Stimulated activated CD4-positive, alpha-beta T cell treated with anti-CD3 and anti-CD28 coated beads, Interleukin-4, amount 100 ng/mL, for 48 hours (primary cell): ENCODE measurements at regions not wholly inside any gene's neighbourhood (a gene's known extent, or its start where the extent isn't known, plus 50 kb on each side); places are given as distances from the start of the nearest gene placed in this dataset.

Experiments used
- DNase-seq, 2 donors: peaks; one replicate each; pipeline ENCODE4 v3.0.0-alpha.2; 2020; ENCODE audit warnings: low read depth in 2 of 2

DNA sequence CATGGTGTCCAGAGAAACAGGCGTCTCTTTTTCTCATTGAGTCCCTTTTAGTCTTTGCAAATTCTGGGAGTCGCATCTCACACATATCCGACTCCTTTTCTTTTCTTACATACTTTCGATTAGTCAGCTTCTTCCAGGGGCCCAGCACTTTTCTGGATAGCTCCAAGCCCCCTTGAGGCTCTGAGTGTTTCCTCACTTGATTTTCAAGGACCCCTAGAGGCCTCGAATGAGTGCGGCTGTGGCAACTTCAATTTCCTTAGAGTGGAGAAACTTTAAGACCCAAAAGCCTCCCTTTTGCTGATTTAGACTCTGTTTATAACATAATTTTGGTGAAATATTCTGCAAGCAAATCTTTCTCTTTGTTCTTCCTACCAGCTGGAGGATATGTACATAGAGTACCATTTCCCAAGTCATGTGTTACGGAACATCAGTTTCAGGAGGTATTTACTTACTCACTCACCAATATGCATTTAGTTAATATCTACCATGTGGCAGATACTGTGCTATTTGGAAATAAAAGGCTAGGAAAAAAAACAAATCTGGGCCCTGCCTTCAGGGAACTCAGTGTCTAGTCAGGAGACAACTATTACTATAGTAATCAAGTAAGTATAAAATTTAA, 555.2 kb downstream of the REEP3 start:
- DNase-seq = no peak

DNA sequence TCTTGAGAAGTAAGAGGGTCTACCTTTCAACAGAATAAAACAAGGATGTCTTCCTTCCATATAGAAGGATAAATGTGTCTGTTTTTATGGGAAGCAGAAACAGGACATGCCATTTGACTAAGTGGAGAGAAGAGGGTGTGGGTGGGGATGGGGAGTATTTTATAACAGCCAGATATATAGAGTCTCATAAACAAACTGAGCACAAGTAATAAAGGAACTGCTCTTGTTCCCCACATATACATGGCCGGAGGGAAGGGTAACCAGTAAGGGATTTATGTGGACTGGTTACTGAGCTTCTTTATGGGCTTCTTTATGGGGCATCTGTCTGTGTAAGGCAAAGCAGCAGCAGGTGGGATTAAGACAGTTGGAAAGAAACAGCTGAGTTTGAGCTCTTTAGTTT, 558.1 kb downstream of the REEP3 start:
- no peak for DNase-seq

DNA sequence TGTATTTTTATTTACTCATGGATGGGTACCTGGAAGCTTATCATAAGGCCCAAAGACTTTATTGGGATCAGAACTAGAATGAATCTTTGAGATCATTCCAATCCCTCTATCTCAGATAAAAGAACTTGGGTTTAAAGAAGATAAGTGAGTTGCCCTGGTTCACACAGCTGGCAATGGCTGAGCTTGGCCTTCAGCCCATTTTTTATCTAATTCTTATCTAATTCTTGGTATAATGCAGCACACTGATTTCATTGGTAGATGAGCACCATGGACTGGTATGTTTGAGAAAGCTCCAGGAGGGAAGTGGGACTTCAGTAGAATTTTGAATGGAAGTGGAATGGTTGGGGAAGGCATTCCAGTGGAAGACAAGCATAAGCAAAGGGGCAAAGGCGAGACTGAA, 558.9 kb downstream of the REEP3 start:
- DNase-seq = no peak

DNA sequence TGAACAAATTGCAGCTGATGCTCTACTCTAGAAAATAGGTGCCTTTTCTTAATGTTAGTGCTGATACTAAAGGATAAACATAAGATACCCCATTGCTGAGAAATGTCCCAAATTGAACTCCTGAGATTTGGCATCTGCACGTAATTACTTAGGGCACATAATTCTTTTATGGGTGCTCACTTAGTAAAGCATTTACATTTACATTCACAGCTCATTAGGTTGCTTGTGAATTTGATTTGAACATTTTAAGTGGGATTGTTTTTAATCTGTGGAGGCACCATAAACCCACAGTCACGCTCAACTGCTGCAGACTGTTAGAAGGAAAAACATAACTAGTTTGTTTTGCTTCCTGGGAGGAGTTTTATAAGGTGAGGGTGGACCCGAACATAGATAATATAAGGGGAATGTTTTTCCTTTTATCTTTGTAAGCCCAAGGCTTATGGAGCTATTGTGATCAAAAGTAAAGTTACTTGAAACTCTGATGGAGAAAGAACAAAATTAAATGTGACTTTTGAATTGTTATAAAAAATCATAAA, 560.8 kb downstream of the REEP3 start:
- no peak for DNase-seq

DNA sequence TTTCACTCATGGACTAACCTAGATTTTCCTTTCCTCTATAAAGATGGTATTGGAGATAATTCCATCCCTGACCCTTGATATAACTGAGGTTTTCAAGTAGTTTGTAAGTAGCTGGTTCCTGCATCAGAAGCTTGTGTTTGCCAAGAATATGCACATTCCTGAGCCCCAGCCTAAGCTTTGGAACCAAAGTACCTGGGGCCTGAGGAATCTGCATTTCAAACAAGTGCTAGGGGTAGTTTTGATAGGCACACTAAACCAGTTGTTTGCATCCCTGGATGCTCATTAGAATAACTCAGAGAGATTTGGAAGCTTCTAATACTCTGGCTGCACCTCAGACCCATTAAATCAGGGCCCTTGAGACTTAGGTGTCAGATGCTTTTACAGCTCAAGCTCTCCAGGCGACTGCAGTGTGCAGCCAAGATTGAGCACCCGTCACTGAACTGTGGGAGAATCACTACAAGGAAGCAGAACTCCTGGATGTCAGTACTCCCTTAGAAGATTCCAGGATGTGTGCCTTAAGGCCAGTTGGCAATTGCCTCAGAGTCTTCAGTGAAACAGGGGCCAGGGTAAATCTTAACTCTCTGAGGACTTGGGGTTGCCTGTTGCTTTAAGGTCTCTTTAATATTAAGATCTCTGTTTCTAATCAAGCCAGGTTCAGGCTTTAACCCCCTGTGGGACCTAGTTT, 565.0 kb downstream of the REEP3 start:
- DNase-seq = no peak

DNA sequence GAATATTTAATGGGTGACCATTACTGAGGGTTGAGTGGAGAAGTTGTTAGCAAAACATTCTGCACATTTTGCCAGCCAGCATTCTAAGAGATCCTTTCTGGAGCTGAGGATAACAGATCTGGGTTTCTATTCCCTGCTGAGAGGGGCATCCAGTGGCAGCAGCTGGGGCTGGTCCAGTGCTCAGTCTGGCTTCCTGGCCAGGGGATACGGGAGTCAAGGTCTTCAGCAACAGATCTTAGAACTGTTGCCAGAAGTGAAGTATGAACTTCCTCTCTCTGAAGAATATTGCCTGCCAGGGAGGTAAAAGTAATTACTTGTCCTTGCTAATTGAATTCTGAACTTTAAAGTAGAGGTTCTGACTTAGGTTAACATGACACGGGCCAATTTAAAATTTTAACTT, 568.4 kb downstream of the REEP3 start:
- DNase-seq = no peak

DNA sequence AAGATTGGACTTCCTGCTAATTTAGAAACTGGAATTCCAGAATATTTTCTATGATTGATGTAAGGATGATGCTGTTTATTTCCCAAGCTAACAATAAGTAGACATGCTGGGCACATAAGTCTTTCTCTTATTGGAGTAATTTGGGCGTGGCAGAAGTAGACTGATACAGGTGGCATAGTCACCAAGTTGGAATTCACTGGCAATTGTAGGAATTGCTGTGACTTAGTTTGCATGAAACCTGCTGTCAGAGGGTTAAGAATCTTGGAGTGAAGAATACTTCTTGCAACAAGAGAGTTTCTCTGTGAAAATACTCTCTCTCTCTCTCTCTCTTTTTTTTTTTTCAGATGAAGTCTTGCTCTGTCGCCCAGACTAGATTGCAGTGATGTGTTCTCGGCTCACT, 569.7 kb downstream of the REEP3 start:
- DNase-seq = no peak

DNA sequence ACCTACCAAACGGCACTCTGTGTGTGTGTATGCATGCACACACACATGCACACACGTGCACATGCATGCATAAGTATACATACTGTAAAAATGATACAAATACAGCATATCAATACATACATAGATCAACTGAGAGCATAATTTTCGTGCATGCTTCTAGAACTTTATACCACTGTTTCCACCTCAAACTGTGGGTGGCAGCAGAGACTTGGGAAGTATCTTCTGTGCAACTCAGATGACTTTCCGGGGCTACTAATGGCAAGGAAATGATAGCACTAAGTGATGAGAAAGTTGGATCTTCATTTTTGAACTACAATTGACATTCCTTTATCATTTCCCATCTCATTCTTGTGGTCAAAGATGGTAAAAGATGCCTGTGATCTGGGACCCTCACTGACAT, 570.7 kb downstream of the REEP3 start:
- no peak for DNase-seq

DNA sequence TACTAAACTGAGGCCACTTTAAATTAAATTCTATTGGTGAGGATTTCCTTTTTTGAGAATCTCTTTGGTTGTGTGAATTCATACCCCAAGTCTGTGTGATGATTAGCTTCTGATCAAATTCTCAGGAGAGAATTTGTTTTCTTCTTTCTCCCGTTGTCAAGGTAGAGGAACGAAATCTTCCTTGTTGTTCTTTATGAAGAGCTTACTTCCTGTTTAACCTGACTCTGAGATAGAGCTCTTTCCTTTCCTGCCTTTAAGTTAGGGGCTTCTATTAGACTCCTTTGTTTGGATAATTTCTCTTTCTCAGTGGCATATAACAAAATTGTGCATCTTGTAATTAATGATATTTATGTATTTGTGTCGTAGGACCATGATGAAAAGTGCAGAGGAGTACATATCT, 572.1 kb downstream of the REEP3 start:
- no peak for DNase-seq

DNA sequence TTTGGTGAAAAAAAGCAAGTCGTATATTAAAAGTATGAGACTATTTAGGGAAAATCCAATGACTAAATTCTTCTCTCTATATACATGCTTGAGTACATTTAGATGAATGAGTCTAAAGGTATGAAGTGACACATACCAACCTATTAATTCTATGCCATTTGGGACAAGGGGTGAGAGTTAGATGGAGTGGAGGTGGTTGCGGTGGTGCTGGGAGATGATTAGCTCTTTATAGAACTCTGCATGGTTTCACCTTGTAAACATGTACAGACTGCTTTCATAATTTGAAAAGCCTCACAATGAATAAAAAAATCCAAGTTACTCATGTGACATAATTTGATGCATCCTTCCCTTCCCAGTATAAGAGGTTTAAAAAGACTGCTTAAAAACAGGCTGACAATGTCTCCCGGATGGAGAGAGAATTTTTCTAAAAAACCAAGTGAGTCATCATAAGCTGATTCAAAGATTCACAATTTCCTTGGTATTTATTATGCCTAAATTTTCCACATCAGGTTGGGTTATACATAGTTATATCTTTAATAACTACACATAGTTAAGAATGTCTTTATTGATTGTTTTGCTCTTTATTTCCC, 572.8 kb downstream of the REEP3 start:
- no peak for DNase-seq

DNA sequence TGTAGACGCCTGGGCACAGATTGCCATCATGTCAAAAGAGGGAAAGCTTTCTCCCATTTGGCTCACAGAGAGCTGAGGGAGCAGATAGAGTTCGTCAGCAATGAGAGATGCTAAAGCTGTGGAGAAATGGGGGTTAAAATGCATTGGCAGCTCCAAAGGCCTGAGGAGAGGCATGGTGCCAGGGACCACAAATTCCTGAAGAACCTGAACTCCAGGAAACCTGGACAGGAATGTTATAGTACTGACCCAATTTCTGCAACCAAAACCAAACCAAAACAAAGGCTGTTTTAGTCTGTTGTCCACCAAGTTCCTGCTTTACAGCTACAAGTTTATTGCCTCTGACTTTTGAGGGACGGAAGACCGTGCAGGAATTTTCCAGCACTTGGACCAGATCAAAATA, 575.7 kb downstream of the REEP3 start:
- DNase-seq = no peak

DNA sequence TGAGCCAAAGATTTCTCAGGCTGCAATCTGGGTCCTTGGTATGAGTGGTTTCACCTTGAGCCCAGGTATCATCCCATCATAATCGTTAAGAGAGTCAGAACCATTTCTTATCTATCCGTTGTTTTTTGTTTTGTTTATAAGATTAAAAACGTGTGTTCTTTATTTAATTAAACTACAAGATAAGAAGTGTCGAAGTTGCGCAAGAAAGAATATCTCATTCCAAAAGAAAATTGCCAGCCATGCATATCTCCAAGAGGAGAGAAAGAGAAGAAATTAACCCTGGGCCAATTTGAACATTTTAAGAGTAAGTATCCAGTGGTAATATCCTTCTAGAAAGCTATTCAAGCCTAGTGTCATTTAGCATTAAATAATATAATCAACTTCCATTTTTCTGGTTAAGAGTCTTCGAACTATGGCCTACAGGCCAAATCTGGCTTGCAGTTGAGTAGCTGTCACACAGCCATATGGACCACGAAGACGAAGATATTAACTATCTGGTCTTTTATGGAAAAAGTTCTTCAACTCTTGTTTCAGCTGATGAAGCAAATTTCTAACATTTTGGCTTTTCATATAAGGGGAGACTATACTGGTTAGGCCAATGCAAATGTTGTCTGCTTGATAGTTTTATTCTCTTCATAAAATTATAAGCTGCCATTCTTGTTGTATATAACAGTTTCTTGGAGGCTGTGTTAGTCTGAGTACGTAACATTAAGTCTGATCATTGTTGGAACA, 576.4 kb downstream of the REEP3 start:
- no peak for DNase-seq

DNA sequence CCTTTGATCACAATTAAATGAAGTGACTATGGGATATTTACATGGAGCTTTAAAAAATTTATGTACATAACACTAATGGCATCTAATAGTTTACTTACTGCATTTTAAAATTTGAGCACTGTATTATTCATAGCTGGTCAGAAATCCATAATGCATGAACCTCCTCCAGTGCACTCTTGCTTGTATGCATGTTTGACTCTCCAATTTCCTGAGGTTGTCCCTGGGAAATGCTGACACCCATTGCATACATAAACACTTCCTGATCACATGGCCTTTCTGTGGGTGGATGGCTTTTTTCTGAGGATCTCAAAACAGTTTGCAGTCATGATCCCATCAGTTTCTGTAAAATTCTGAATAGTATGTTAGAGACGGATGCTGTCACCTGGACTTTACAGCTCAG, 577.8 kb downstream of the REEP3 start:
- no peak for DNase-seq

DNA sequence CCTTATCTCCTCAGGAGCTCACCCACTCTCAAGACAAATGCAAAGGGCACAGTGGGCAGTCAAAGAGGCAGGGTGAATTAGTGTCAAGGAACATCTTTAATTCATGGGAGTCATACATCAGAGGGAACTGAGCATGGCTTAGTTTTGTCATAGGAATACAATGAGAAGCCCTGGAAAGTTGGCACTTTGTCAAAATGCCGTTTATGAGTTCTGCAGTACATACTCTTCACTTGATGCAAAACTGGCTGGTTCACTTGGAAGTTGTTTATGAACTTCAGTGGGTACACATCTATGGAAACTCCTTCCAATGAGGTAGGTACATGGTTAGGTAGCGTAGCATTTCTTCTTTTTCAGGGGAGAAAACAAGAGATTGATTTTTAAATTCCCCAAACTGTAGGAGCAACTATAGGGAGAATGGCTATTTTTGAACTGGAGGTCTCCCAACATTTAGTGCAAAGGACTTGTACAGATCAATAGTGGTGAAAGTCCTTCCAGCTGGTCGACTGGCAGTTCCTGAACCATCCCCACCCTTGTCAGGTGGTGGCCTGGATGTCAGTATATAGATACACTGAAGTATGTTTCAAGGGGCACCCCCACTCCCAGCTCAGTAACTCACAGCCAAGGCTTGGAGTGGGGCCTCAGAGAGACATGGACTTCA, 580.5 kb downstream of the REEP3 start:
- DNase-seq = no peak

DNA sequence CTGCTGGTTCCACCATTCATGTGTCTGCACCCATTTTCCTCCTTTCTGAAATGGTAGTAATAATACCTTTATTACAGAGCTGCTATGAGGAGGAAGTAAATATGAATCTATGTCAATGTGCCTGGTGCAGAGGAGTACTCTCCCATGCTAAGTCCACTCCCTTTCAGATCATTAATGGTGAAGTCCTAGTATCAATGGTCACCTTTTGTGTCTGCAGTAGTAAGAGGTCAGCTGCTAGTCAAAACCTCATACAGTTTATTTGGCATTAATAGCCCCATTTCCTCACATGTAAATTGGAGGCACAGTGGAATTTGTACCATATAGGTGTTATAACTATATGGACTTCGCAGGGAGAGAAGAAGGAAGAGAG, 581.0 kb downstream of the REEP3 start:
- no peak for DNase-seq

DNA sequence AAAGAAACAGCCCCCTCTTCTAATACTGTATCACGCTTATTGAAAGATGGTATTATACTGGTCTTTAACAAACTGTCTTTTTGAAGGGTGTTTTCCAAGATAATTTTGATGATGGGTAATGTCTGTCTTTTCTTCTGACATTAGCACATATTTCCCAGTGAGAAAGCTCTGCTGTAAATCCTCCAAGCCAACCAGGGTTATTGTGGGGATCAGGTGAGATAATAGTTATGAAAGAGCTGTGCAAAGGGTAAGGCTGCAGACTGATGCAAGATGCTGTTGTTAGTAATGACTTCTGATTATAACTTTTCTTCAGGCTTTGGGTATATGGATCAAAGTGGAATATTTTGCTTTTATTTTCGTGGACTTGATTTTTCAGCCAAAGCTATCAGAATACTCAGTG, 581.7 kb downstream of the REEP3 start:
- DNase-seq = no peak

DNA sequence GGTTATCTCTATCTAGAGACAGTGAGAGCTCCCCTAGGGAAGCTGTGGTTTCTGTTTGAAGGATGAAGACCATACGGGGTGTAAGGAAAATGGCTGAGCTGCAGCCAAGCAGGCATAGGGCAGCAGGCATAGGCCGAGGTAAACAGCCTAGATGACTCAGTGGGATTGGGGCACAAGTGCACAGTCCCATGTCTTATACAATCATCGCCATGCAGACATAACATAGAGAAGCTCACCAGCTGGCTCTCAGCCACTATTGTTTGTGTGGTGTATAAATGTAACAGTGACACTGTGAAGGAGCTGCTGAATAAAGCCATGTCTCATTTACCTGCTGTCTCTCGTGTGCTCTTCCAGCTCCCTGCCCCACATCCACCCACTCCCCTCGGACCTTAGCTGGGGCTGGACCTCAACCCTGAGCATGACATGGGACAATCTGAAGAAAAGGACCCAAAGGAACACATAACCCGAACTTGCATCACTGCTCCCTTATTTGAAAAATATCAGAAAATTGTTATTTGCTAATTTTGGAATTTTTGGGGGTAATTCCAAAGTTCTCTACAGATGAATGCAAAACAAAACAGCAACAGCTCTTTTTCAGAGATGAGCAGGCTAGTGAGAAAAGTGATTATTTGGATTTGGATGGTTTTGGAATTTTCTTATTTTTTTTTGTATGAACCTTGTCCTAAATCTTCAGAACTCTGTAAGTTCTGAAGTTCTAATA, 582.7 kb downstream of the REEP3 start:
- no peak for DNase-seq

DNA sequence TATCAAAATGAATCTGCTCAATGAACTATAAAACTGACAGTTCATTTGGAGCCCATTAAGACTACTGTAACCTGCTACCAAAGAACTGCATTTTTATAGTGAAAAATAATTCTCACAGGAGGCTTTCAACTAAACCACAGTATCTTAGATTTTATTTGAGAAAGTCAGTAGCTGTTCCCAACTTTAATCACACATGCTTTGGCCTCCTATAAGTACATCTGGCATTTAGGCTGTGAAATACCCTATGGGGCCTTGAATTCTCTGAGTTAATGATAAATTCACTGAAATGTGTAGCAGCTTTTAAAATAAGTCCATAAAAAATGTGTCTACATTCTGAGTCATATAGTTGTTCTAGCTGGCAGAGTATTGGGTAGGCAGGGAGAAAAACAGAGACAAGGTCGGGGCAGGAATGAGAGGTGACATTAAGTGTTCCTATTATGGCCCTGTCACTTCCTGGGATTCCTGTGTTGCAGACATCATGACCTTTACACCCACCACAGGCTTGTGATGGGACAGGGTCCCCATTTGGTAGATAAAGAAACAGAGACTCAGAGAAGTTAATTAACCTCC, 588.8 kb downstream of the REEP3 start:
- no peak for DNase-seq

DNA sequence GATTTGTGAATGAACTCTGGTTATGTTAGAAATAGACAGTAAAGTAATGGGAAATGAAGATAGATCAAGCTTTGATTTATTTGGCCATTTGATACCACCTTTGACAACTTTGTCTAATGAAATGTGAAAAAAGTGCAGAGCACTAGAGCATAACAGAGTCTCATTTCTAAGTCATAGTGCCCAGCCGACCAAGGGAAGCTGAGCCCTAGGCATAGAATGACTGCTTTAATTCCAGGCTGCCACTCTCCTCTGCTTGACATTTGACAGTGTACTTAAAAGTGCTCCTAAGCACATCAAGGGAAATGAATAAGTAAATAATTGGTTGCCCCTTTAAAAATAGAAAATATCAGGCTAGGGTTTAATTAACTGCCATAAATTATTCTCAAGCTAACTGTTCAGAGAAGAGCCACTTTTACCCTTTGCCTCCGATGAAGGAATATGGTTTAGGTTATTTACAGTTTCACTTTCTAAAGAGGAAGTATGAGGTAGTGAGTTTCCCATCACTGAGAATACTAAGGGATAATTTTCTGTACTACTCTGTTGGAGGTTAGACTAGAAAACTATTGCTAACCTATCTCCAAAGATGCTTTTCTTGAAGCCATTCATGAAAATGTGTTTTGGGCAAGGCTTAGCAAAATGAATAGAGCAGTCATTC, 591.6 kb downstream of the REEP3 start:
- no peak for DNase-seq

DNA sequence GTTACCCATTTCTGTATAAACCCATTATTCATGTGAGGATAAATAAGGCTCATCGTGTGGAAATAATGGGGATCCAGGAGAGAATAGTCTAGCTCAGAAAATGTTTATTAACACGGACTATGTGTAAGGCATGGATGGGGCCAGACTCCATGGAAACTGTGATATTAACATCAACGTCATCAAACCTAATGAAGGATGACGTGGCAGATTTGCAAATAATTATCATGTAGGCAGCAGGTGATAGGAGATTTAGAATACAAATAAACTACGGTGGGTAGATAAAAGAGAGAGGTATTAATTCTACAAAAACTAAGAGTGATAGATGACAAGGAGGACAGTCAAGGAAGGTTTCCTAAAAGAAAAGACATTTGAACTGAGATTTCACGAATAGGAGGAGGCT, 592.2 kb downstream of the REEP3 start:
- no peak for DNase-seq

DNA sequence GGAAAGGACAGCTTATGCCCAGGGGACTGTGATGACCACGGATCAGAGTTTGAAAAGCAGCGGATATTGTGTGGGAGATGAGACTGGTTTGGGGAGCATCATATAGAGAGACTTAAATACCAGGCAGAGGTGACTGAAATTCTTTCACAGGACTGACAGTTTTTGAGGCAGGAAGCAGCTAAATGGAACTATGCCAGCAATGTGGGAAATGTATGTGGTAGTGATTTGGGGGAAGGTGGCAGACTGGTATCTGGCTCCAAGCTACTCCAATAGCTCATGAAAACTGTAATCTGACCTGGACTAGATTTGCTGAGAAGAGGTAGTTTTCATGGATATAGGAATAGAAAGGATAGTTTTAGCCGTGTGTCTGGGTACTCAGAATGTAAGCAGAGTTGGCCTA, 592.6 kb downstream of the REEP3 start:
- no peak for DNase-seq
